ENCODE measurements at regions not wholly inside any gene's neighbourhood (a gene's known extent, or its start where the extent isn't known, plus 50 kb on each side); places are given as distances from the start of the nearest gene placed in this dataset.

GRCh38 chr3:64815195-64815631 is 127.4 kb upstream of the ADAMTS9 start:
- no peak for TF ChIP-seq POLR2A (IDR thresholded peaks at IDR 0.05; ENCODE audit: low read length)
- TF ChIP-seq GATA1 (IDR thresholded peaks at IDR 0.05; ENCODE audit: low read depth, low read length): no peak
